ENCODE measurements at regions not wholly inside any gene's neighbourhood (a gene's known extent, or its start where the extent isn't known, plus 50 kb on each side); places are given as distances from the start of the nearest gene placed in this dataset. TPM values are rescaled to one million over a fixed set of nuclear protein-coding genes. Genes with fewer than 3 reads are reported as not detected.
A peak's percentile ranks its signal among the peaks of the same experiment; 100 is the strongest.
"Not testable (repeated sequence)": the region's sequence is repeated elsewhere in the genome, so short reads cannot be mapped to it uniquely, and the experiment has no call there.

DNA sequence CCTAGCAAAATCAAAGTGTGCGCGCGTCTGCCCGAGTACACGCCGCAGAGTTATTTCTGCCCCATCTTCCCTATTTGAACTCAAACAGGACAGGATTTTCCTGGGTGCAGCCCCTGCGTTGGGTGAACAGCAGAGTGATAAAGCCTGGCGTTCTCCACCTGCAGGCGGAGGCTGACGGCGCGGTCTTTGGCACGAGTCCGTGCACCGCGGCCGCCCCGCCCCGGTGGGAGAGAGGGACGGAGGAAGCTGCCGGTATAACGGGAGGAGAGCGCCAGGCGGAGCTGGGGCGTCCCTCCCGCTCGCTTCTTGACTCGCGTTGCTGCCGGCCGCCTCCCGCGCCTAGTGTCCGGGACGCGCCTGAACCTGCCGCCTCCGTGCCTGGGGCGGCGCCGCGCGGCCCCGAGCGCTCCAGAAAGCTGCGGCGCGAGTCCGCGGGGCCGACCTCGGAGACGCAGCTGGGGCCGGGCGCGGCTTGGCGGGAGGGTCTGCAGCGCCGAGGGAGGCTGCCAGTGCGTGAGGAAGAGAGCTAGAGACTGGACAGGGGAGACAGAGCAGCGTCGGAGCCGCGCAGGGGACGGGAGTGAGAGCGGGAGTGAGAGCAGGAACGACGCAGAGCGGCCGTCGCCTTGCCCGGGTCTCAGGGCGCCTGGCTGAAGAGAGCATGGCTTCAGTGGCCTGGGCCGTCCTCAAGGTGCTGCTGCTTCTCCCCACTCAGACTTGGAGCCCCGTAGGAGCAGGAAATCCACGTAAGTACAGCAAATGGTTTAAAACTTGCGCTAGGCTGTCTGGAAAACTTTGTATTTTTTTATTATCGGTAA, 66.8 kb upstream of the SPATA31A3 start:
- peak overlapping the region; percentile 85 for H3K4me3 Mint-ChIP-seq
- not testable (repeated sequence) for H3K27ac Mint-ChIP-seq; H3K36me3 ChIP-seq; H3K36me3 Mint-ChIP-seq; H4K20me1 ChIP-seq (ENCODE audit: low read depth); H3F3A ChIP-seq (ENCODE audit: low read depth); H2AFZ ChIP-seq (replicated peaks); H3K9me3 Mint-ChIP-seq; H3K27ac ChIP-seq; H3K9me3 ChIP-seq (ENCODE audit: low read depth); H3K27me3 Mint-ChIP-seq (ENCODE audit: insufficient read depth, low read depth); H3K4me1 Mint-ChIP-seq; H3K79me2 ChIP-seq (ENCODE audit: low read depth); H3K27me3 ChIP-seq; H3K4me1 ChIP-seq; H3K9ac ChIP-seq
- peak; percentile 75 for DNase-seq (ENCODE audit: low spot score)
- Histone ChIP-seq H3K4me3 (peak overlapping the region; percentile 47), H3K4me2 (peak overlapping the region; percentile 69)
- TF ChIP-seq, protein P1, sequence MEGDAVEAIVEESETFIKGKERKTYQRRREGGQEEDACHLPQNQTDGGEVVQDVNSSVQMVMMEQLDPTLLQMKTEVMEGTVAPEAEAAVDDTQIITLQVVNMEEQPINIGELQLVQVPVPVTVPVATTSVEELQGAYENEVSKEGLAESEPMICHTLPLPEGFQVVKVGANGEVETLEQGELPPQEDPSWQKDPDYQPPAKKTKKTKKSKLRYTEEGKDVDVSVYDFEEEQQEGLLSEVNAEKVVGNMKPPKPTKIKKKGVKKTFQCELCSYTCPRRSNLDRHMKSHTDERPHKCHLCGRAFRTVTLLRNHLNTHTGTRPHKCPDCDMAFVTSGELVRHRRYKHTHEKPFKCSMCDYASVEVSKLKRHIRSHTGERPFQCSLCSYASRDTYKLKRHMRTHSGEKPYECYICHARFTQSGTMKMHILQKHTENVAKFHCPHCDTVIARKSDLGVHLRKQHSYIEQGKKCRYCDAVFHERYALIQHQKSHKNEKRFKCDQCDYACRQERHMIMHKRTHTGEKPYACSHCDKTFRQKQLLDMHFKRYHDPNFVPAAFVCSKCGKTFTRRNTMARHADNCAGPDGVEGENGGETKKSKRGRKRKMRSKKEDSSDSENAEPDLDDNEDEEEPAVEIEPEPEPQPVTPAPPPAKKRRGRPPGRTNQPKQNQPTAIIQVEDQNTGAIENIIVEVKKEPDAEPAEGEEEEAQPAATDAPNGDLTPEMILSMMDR (IDR thresholded peaks at IDR 0.05), result peak; percentile 22

Small RNA genes lying in the stretch of these regions (small RNA-seq; reads per million reads assigned to genes)
- gene RN7SL422P, result not detected
